ENCODE measurements at regions not wholly inside any gene's neighbourhood (a gene's known extent, or its start where the extent isn't known, plus 50 kb on each side); places are given as distances from the start of the nearest gene placed in this dataset.
A peak's percentile ranks its signal among the peaks of the same experiment; 100 is the strongest.

- CTCF ChIA-PET (ENCODE audit: partially characterized antibody), result interaction anchor here (0.6 to 2.1 kb wide), 7 partner anchors 8 to 202 kb away, joined by 3 to 9 read pairs (median 6); no protein-coding TSS in a partner anchor
- H3K27me3 ChIP-seq (replicated peaks in 1 of 4; ENCODE audit: control insufficient read depth in 3 of 4, extremely low read depth in 1 of 4, insufficient read depth in 3 of 4, low read length in 3 of 4), result peaks cover 0 to 4% (median 0%) of the 10 kb centered on the region in 4 experiments; a peak in 2 of 7 replicates
- no peak overlapping the region for H2BK120ac ChIP-seq (replicated peaks; ENCODE audit: low read depth, low read length)
- H2BK20ac ChIP-seq (ENCODE audit: low read length), result no peak overlapping the region
- no peak for FAIRE-seq
- H4K8ac ChIP-seq (ENCODE audit: extremely low read depth, insufficient read depth, low read length), result no peak overlapping the region
- 84% methylated on average over 20 of the region's 20 CpGs; no CpG with 5 or more reads in 1 of the 2 experiments for WGBS, 2 experiments (ENCODE audit: extremely low coverage in 1 of 2, insufficient coverage in 1 of 2, insufficient read length in 1 of 2, insufficient replicate concordance in 2 of 2, low coverage in 1 of 2, low lambda C conversion rate in 2 of 2, missing lambda C conversion rate in 1 of 2)
- no peaks in the 10 kb centered on the region for H3K9me3 ChIP-seq (ENCODE audit: insufficient read depth in 2 of 2, low read depth in 1 of 2, low read length in 1 of 2)
- no peak overlapping the region for H2AFZ ChIP-seq (ENCODE audit: low read length)
- H3K4me3 ChIP-seq (ENCODE audit: extremely low read depth in 1 of 4, insufficient read depth in 2 of 4, low read depth in 3 of 4, low read length in 4 of 4), result no peak overlapping the region
- H3K23ac ChIP-seq (ENCODE audit: insufficient read length), result no peak overlapping the region
- H3K36me3 ChIP-seq (ENCODE audit: control insufficient read depth in 2 of 4, insufficient read depth in 4 of 4, low read length in 3 of 4), result no peaks in the 10 kb centered on the region; a peak in 1 of 8 replicates
- H2BK15ac ChIP-seq (ENCODE audit: low read length), result no peak overlapping the region
- H4K91ac ChIP-seq (replicated peaks; ENCODE audit: insufficient read length, low read length), result no peak overlapping the region
- peaks cover 8% of the 10 kb centered on the region; the same call in 1 of the 2 replicates for H3K23me2 ChIP-seq (ENCODE audit: low read depth, low read length)
- no peak overlapping the region for H4K5ac ChIP-seq (ENCODE audit: insufficient read length, low read depth, low read length)
- no peak overlapping the region for H3K4ac ChIP-seq (replicated peaks; ENCODE audit: insufficient read length, low read depth, low read length)
- no peak overlapping the region for H2BK5ac ChIP-seq (ENCODE audit: low read depth, low read length)
- no peaks in the 10 kb centered on the region for H3K79me2 ChIP-seq (ENCODE audit: control insufficient read depth in 1 of 2, insufficient read depth in 2 of 2, low read length in 2 of 2)
- H3K4me2 ChIP-seq (ENCODE audit: insufficient read depth in 1 of 2, low read depth in 2 of 2, low read length in 2 of 2), result no peak overlapping the region
- TF ChIP-seq RAD21 (IDR thresholded peaks at IDR 0.05 in 1 of 2, conservative IDR thresholded peaks at IDR 0.05 in 1 of 2; ENCODE audit: low read depth in 2 of 2, low read length in 2 of 2), result peak in 1 of 2 experiments; percentile 13; a peak in 1 of 4 replicates
- 0 out of 4 replicates have a peak, but pooled peaks of 1 of the 3 experiments have one; percentile 5 for TF ChIP-seq CTCF (IDR thresholded peaks at IDR 0.05; ENCODE audit: control extremely low read depth in 1 of 3, insufficient read depth in 1 of 3, low read depth in 1 of 3, low read length in 3 of 3)
- TF ChIP-seq SP1 (IDR thresholded peaks at IDR 0.05; ENCODE audit: low read depth, low read length), result no peak
- H3K4me1 ChIP-seq (replicated peaks in 1 of 4; ENCODE audit: control insufficient read depth in 3 of 4, insufficient read depth in 4 of 4, low read length in 3 of 4), result no peaks in the 10 kb centered on the region; a peak in 1 of 7 replicates
- no peak overlapping the region for H3K14ac ChIP-seq (ENCODE audit: insufficient read length)
- DNase-seq (ENCODE audit: low read depth in 1 of 2, low spot score in 2 of 2), result no peak
- H4K20me1 ChIP-seq (replicated peaks in 1 of 2; ENCODE audit: control insufficient read depth in 1 of 2, insufficient read depth in 2 of 2, low read length in 2 of 2), result peaks cover 0 to 4% of the 10 kb centered on the region in 2 experiments
- H3K79me1 ChIP-seq (ENCODE audit: low read depth, low read length), result no peaks in the 10 kb centered on the region
- POLR2A ChIA-PET (ENCODE audit: partially characterized antibody), result interaction anchor here (2.0 kb wide), 1 partner anchor 110 kb away, joined by 11 read pairs; the partner anchor contains the start of gene TNRC6C
- H3K18ac ChIP-seq (ENCODE audit: extremely low read depth, low read length), result no peak overlapping the region
- no peak overlapping the region for H2BK12ac ChIP-seq (ENCODE audit: low read depth, low read length)
- no peak overlapping the region for H3K9ac ChIP-seq (replicated peaks in 1 of 4; ENCODE audit: extremely low read depth in 1 of 4, low read depth in 3 of 4, low read length in 3 of 4)
- no peak overlapping the region for H3K56ac ChIP-seq (replicated peaks; ENCODE audit: insufficient read length, low read depth, low read length)
- H2AK5ac ChIP-seq (ENCODE audit: low read depth, low read length), result no peak overlapping the region
- H3K27ac ChIP-seq (ENCODE audit: low read depth, low read length), result no peak overlapping the region
Observed at GRCh38 chr17:77847221-77848085, 111.0 kb upstream of the TNRC6C start.
